ENCODE measurements at regions not wholly inside any gene's neighbourhood (a gene's known extent, or its start where the extent isn't known, plus 50 kb on each side); places are given as distances from the start of the nearest gene placed in this dataset.

DNA sequence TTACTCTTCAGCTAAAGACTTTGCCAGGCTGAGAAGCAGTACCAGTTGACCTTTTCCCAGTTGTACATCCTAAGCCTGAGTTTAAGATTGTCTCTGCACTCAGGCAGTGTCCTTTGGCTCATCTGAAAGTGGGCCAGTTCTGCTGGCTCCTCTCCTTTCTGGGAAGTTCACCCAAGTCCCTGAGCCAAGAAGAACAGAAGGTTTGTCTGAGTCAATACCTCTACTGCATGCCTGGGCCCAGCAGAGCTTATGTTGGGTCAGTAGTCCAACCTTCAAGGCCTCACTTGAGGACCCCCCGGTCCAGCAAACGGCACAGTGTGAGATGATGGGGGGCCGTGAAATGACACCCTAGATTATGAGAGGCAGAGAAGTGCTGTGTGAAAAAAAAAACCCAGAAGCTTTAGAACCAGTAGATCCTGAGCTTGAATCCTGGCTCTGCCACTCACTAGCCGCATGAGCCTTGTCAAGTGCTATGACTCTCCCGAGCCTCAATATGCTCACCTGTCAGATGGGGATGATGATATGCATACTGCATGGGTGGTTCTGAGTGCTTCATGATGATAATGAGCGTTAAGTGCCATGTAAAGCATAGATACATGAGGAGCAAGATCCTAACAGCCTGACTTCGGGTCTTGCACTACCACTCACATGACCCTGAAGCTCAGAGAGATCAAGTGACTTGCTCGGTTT, 156.0 kb downstream of the MACROH2A1 start:
- H3K23me2 ChIP-seq (ENCODE audit: insufficient read length, low read depth, low read length, poor library complexity, severe bottlenecking), result no peaks in the 10 kb centered on the region
- no peak overlapping the region for H3K27ac ChIP-seq (ENCODE audit: insufficient read length, low read depth, low read length)
- H3K14ac ChIP-seq (ENCODE audit: insufficient read depth, low read length), result no peak overlapping the region
- Mint-ChIP-seq H3K27me3 (ENCODE audit: low read depth) (peaks cover 2% of the 10 kb centered on the region; the same call in 1 of the 2 replicates), H3K9me3 (no peaks in the 10 kb centered on the region), H3K4me3 (no peak overlapping the region), H3K36me3 (ENCODE audit: insufficient read depth in 1 of 3, low read depth in 3 of 3) (no peaks in the 10 kb centered on the region), H3K27ac (no peak overlapping the region), H3K4me1 (peaks cover 20 to 24% of the 10 kb centered on the region in 2 experiments)
- H3K18ac ChIP-seq (ENCODE audit: insufficient read length, low read depth, low read length), result no peak overlapping the region
- H4K20me1 ChIP-seq (ENCODE audit: control insufficient read depth, insufficient read depth, insufficient read length), result no peaks in the 10 kb centered on the region
- WGBS (ENCODE audit: extremely low coverage, insufficient read length, low lambda C conversion rate), result no CpG with 5 or more reads among the region's 8 CpGs
- H2BK5ac ChIP-seq (ENCODE audit: insufficient read length, low read length), result no peak overlapping the region
- no peak overlapping the region for H4K8ac ChIP-seq (replicated peaks; ENCODE audit: insufficient read length, low read depth, low read length)
- H2BK20ac ChIP-seq (ENCODE audit: low read depth, low read length, poor library complexity, severe bottlenecking), result no peak overlapping the region
- TF ChIP-seq, protein P1, sequence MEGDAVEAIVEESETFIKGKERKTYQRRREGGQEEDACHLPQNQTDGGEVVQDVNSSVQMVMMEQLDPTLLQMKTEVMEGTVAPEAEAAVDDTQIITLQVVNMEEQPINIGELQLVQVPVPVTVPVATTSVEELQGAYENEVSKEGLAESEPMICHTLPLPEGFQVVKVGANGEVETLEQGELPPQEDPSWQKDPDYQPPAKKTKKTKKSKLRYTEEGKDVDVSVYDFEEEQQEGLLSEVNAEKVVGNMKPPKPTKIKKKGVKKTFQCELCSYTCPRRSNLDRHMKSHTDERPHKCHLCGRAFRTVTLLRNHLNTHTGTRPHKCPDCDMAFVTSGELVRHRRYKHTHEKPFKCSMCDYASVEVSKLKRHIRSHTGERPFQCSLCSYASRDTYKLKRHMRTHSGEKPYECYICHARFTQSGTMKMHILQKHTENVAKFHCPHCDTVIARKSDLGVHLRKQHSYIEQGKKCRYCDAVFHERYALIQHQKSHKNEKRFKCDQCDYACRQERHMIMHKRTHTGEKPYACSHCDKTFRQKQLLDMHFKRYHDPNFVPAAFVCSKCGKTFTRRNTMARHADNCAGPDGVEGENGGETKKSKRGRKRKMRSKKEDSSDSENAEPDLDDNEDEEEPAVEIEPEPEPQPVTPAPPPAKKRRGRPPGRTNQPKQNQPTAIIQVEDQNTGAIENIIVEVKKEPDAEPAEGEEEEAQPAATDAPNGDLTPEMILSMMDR (conservative IDR thresholded peaks at IDR 0.05), result no peak
- no peak overlapping the region for H3K4ac ChIP-seq (ENCODE audit: low read depth, low read length)
- H2BK120ac ChIP-seq (ENCODE audit: low read depth, low read length, poor library complexity, severe bottlenecking), result no peak overlapping the region
- H2BK12ac ChIP-seq (ENCODE audit: insufficient read length, low read depth, low read length), result no peak overlapping the region
- no peaks in the 10 kb centered on the region for H3K79me2 ChIP-seq (ENCODE audit: insufficient read depth, low read length)
- no peak overlapping the region for H2BK15ac ChIP-seq (ENCODE audit: low read depth, low read length)
- no peaks in the 10 kb centered on the region for H3K9me3 ChIP-seq (ENCODE audit: control insufficient read depth, low read depth, low read length)
- H3K79me1 ChIP-seq (ENCODE audit: insufficient read depth, low read depth, low read length, poor library complexity, severe bottlenecking), result no peaks in the 10 kb centered on the region
- no peak overlapping the region for H3K56ac ChIP-seq (ENCODE audit: insufficient read length, low read depth, low read length)
- no peaks in the 10 kb centered on the region for H3K4me1 ChIP-seq (ENCODE audit: insufficient read depth, low read length)
- H2AFZ ChIP-seq (ENCODE audit: low read length), result no peak overlapping the region
- no peaks in the 10 kb centered on the region for H3K27me3 ChIP-seq (ENCODE audit: insufficient read depth, low read length)
- no peak overlapping the region for H3K4me2 ChIP-seq (ENCODE audit: insufficient read depth, insufficient read length, low read length)
- H4K5ac ChIP-seq (ENCODE audit: insufficient read length, low read depth, low read length), result no peak overlapping the region
- no peak overlapping the region for H2AK5ac ChIP-seq (ENCODE audit: insufficient read length, low read length)
- DNase-seq, result no peak
- no peak overlapping the region for H4K91ac ChIP-seq (ENCODE audit: insufficient read length, low read depth, low read length)
- no peak overlapping the region for H3K9ac ChIP-seq (ENCODE audit: extremely low read depth, insufficient read length, low read length)
- no peak overlapping the region for H3T11ph ChIP-seq (ENCODE audit: low read length)
- no peak overlapping the region for H3K23ac ChIP-seq (ENCODE audit: insufficient read length, low read depth, low read length)
